ENCODE measurements at regions not wholly inside any gene's neighbourhood (a gene's known extent, or its start where the extent isn't known, plus 50 kb on each side); places are given as distances from the start of the nearest gene placed in this dataset.

GRCh38 chr2:104140361-104140760 lies 713.6 kb upstream of the POU3F3 start:
- WGBS, 2 donors: 76 to 84% methylated on average over 3 of the region's 3 CpGs
- H3K4me3 ChIP-seq: no peak overlapping the region
- H3K27ac ChIP-seq: no peak overlapping the region
- H3K36me3 ChIP-seq: no peaks in the 10 kb centered on the region
- no peaks in the 10 kb centered on the region for H3K4me1 ChIP-seq
- intact Hi-C loops (cut with DNase I): no loop called here
- H3K9me3 ChIP-seq: peaks cover 0 to 2% (median 0%) of the 10 kb centered on the region in 4 donors
- TF ChIP-seq POLR2AphosphoS5 (IDR thresholded peaks at IDR 0.05) (no peak), POLR2A (IDR thresholded peaks at IDR 0.05) (no peak), EP300 (IDR thresholded peaks at IDR 0.05) (no peak), CTCF (IDR thresholded peaks at IDR 0.05) (no peak)
- no peak for DNase-seq
- H3K27me3 ChIP-seq: no peaks in the 10 kb centered on the region

GRCh38 chr2:104158191-104158590 lies 695.7 kb upstream of the POU3F3 start:
- no peaks in the 10 kb centered on the region for H3K36me3 ChIP-seq
- DNase-seq: no peak
- H3K4me1 ChIP-seq: no peaks in the 10 kb centered on the region
- no peak overlapping the region for H3K4me3 ChIP-seq
- no peaks in the 10 kb centered on the region for H3K9me3 ChIP-seq
- H3K27me3 ChIP-seq: no peaks in the 10 kb centered on the region
- intact Hi-C loops (cut with DNase I): no loop called here
- H3K27ac ChIP-seq: no peak overlapping the region
- no peak for TF ChIP-seq CTCF (IDR thresholded peaks at IDR 0.05)
- TF ChIP-seq POLR2A (IDR thresholded peaks at IDR 0.05): no peak
- TF ChIP-seq EP300 (IDR thresholded peaks at IDR 0.05): no peak
- WGBS, 2 donors: 83 to 86% methylated on average over 4 of the region's 4 CpGs

- no peaks in the 10 kb centered on the region for H3K4me1 ChIP-seq
- DNase-seq: no peak
- H3K36me3 ChIP-seq: no peaks in the 10 kb centered on the region
- H3K27ac ChIP-seq: no peak overlapping the region
- no peaks in the 10 kb centered on the region for H3K27me3 ChIP-seq
- WGBS, 2 donors: 67% methylated on average over 2 of the region's 2 CpGs
- intact Hi-C loops (cut with DNase I): no loop called here
- H3K9me3 ChIP-seq: no peaks in the 10 kb centered on the region
- H3K4me3 ChIP-seq: no peak overlapping the region
- TF ChIP-seq POLR2A (IDR thresholded peaks at IDR 0.05) (no peak), CTCF (IDR thresholded peaks at IDR 0.05) (no peak), POLR2AphosphoS5 (IDR thresholded peaks at IDR 0.05) (no peak), EP300 (IDR thresholded peaks at IDR 0.05) (no peak)
Observed at GRCh38 chr2:104163611-104164130, 690.2 kb upstream of the POU3F3 start.

- no peaks in the 10 kb centered on the region for H3K36me3 ChIP-seq
- H3K9me3 ChIP-seq: no peaks in the 10 kb centered on the region
- H3K4me3 ChIP-seq: no peak overlapping the region
- H3K27ac ChIP-seq: no peak overlapping the region
- 88 to 90% methylated on average over 7 of the region's 7 CpGs for WGBS, 2 donors
- TF ChIP-seq POLR2A (IDR thresholded peaks at IDR 0.05) (no peak), CTCF (IDR thresholded peaks at IDR 0.05) (no peak), EP300 (IDR thresholded peaks at IDR 0.05) (no peak)
- no peak for DNase-seq
- no peaks in the 10 kb centered on the region for H3K4me1 ChIP-seq
- no peaks in the 10 kb centered on the region for H3K27me3 ChIP-seq
- intact Hi-C loops (cut with DNase I): no loop called here
Observed at GRCh38 chr2:104164721-104165252, 689.1 kb upstream of the POU3F3 start.

- H3K9me3 ChIP-seq: peaks cover 0 to 4% (median 2%) of the 10 kb centered on the region in 4 donors
- H3K4me3 ChIP-seq: no peak overlapping the region
- H3K27ac ChIP-seq: no peak overlapping the region
- no peak for TF ChIP-seq POLR2AphosphoS5 (IDR thresholded peaks at IDR 0.05)
- TF ChIP-seq EP300 (IDR thresholded peaks at IDR 0.05): no peak
- TF ChIP-seq CTCF (IDR thresholded peaks at IDR 0.05): no peak
- TF ChIP-seq POLR2A (IDR thresholded peaks at IDR 0.05): no peak
- WGBS, 2 donors: 9 to 61% methylated on average over 1 of the region's 1 CpG
- H3K36me3 ChIP-seq: no peaks in the 10 kb centered on the region
- DNase-seq: no peak
- intact Hi-C loops (cut with DNase I): no loop called here
- no peaks in the 10 kb centered on the region for H3K27me3 ChIP-seq
- no peaks in the 10 kb centered on the region for H3K4me1 ChIP-seq
Observed at GRCh38 chr2:104177179-104177578, 676.7 kb upstream of the POU3F3 start.
